GM19395 (cell line): ENCODE measurements at regions not wholly inside any gene's neighbourhood (a gene's known extent, or its start where the extent isn't known, plus 50 kb on each side); places are given as distances from the start of the nearest gene placed in this dataset.

Experiments
- ATAC-seq: cut with Tn5 transposase; IDR thresholded peaks from one replicate; pipeline ENCODE4 v1.9.1; 2021; ENCODE audit warnings: mild to moderate bottlenecking, moderate library complexity; ENCODE audit not compliant: unreplicated experiment

DNA sequence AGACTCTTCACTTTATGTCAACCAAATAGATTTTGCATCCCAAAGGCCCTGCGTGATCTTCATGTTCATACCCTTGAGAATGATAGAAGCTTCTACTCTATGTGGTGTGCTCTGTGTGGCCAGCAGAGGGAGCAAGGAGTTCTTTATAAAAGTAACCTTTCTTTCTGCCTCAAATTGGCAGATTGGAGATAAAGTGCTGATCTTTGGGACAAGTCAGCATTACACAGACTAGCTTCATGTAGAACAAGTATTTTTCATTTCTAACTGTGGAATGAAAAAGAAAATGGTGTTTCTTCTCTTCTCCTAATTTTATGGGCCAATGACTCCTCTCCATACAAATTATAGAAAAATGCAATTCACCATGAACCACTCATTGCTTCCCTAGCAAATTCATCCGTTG, 1214.1 kb downstream of the SORCS1 start:
- ATAC-seq: peak; percentile 66

GRCh38 chr10:105949721-105950120, 1214.8 kb downstream of the SORCS1 start:
- ATAC-seq: no peak

GRCh38 chr10:105925045-105925785, 1239.3 kb downstream of the SORCS1 start:
- ATAC-seq: no peak

- no peak for ATAC-seq
These were observed 1243.2 kb downstream of the SORCS1 start for GRCh38 chr10:105921348-105921747.

- ATAC-seq: no peak
These were observed 1250.1 kb downstream of the SORCS1 start for GRCh38 chr10:105914432-105914831.

DNA sequence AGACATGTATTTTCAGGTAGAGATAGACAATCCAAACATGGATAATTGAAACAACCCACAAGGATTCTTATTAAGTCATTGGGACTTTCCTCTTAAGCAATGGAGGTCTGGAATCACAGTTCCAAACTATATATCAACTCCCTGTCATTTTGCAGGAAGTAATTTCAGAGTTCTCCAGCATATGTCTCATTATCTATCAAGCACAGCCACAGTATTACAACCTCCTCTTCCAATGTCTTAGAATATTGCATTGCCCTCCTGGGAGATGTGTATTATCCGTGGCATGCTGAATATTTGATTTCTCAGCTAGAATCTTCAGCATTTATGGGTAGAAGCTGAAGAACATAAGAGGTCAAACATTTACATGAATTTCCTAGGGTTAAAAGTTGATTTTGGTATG, 1255.8 kb downstream of the SORCS1 start:
- ATAC-seq: no peak

DNA sequence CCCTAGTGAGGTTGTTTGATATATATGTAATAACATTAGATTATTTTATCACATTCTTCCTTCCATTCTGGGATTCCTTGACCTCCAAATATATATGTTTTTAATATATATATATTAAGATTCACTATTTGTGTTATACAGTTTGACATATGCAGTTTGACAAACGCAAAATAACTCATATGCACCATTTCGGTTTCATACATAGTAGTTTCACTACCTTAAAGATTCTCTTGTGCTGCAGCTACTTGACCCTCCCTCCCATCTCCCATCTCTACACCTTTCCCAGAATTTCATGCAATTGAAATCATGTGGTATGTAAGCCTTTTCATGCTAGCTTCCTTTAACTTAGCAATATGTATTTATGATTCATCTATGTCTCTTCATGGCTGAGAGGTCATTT, 1244.4 kb downstream of the SORCS3 start:
- no peak for ATAC-seq

DNA sequence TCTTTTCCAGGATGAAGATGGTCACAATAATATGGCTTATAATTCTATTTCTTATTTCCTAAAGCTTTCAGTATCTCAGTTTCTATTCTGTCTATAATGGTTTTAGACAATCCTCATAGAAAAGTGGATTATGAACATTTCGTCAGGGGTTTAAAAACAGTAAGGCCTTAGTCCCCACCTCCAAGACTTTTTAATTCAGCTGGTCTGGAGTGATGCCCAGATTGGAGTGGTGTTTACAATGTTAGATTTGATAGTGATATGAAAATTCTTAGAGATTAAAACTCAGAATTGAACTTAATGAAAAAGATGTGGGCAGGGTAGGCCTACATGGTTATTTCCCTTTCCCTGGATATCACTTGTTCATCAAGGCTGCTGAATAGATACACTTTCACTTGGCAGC, 1238.3 kb downstream of the SORCS3 start:
- ATAC-seq: no peak

DNA sequence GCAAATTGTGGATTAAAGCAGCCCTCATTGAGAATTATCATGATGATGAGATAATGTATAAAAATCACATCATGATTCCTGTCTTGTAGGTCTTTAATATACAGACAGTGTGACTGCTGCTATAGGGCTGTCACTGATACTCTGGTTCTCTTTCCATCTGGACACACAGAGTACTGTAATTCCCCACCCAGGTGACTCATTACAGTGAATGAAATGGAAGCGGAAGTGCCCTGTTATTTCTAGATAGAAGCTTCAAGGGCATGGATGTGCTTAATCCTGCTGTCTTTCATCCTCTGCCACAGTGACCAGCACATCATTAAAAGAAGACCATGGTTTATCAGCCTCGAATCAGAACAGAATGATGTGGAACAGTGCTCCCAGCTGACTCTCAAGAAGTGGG, 1234.0 kb downstream of the SORCS3 start:
- no peak for ATAC-seq

- no peak for ATAC-seq
These were observed 1231.6 kb downstream of the SORCS3 start for GRCh38 chr10:105872665-105873064.

DNA sequence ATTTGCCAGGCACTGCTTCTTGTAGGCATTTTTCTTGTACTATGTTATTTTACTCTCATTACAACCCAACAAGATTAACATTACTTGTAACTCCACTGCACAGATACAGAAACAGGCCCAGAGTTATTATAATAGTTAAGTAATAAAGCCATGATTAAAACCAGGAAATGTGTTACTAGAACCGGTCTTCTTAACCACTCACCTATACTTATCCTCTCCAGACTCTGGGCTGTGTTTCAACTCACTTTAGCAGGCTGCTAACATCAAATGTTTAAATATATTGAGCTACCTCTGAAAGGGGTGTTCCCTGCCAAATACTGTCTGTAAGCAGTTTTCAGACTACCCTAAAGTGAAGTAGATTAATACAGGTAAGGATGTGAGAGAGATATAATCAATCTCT, 1227.8 kb downstream of the SORCS3 start:
- ATAC-seq: no peak

- no peak for ATAC-seq
These were observed 1223.8 kb downstream of the SORCS3 start for GRCh38 chr10:105864854-105865253.

GRCh38 chr10:105857268-105858264, 1216.5 kb downstream of the SORCS3 start:
- ATAC-seq: no peak

DNA sequence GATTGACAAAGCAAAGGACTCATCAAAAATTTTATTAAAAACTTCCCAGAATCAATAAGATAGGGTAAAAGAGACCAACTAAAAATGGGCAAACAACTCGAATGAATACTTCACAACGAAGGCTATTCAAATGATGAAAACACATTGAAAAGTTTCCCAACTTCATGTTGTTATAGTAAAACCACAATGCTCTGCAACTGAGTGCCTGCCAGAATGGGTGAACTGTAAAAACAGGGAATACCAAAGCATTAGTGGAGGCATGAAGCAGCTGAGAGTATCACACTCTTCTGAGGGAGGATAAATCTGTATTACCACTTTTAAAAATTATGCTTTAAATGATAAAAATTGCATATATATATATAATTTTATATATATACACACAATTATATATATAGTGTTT, 1214.7 kb downstream of the SORCS3 start:
- ATAC-seq: no peak

DNA sequence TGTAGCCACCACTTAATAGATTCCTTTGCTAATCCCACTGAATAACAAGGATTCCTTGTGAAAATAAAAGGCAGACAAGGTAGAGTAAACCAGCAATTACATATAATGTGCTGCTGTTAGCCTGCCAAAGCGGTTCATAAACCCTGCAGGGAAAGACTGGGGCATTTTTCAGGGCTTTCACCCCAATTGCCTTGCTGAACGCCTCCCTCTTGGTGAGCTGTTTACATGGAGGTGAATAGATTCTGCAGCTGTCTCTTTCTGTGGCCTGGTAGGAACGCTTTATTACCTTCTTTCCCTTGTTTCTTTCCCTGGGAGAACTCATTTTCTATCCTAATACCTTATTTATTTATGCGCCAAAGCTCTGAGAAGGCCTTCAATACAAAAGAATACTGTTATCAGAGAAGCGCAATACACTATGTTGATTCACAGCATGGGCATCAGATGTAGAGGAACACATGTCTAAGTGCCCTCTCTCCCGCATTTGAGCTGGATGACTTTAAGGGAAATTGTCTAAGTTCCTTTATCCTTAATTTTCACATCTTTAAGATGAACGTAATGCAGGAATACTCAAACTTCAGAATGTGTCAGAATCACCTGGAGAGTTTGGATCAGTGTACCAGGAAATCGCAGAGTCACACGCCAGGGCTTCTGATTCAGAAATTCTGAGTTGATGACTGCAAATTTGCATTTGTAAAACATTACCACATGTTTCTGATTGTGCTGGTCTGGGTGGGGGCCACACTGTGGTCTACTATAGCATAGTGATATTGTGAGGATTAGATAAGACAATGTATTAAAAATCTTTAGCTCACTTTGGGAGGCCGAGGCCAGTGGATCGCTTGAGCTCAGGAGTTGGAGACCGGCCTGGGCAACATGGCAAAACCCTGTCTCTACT, 1203.8 kb downstream of the SORCS3 start:
- no peak for ATAC-seq

- ATAC-seq: no peak
These were observed 1203.2 kb downstream of the SORCS3 start for GRCh38 chr10:105844241-105844640.

GRCh38 chr10:105843786-105844185, 1202.7 kb downstream of the SORCS3 start:
- ATAC-seq: no peak

DNA sequence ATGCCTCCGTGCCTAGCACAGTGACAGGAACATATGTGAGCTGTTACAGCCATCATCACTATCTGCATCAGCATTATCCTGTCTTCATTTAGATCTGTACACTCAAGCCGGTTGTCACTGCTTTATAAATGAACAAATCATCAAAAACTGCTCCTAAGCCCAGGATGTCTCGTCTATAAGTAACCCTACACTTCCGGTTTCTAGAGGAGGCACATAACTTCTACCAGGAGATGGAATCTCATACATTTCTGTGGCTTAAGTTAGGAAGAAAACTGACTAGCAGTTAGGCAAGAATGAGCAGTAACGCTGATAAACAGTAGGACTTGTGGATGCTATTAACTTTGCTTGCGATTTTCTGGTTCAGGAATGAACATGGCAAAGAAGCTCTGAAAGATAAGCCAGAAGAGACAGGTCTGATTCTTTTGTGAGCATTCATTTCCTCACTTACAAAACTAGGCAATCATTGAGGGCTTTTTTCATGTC, 1199.2 kb downstream of the SORCS3 start:
- no peak for ATAC-seq

DNA sequence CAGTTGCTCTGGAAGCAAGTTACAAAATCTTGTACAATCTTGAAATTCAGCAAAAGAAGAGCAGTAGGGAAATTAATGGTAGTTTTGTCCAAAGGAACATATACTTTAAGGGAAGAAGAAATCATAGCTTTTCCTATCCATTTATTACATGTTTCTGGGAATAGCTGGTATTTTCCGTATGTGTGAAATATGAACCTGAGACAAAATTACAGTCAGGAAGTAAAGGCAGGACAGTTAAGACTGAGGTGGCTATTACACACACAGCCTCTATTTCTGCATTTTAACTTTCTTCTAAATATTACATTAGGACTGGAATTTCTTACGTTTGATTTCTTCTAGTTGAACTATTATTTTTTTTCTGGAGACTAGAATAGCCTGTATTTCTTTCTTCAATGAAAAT, 1197.3 kb downstream of the SORCS3 start:
- no peak for ATAC-seq

DNA sequence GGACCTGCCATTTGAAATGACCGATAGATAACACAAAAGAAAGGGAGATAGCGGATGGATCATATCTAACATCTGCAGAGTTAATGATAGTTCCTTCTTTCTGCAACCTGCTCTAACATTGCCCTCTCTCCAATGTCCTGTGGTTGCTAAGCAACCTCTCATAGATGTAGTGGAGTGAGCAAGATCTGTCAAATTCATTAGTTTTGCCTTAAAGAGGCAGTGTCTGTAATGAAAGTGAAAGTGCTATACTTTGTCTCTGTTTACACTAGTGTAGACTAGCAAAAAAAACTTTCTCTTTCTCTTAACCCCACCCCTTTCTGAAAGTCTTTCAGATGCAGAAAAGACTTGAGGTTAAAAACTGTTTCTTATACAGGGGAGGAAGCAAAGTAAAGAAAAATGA, 1196.9 kb downstream of the SORCS3 start:
- peak; percentile 89 for ATAC-seq
